ENCODE measurements at regions not wholly inside any gene's neighbourhood (a gene's known extent, or its start where the extent isn't known, plus 50 kb on each side); places are given as distances from the start of the nearest gene placed in this dataset.

DNA sequence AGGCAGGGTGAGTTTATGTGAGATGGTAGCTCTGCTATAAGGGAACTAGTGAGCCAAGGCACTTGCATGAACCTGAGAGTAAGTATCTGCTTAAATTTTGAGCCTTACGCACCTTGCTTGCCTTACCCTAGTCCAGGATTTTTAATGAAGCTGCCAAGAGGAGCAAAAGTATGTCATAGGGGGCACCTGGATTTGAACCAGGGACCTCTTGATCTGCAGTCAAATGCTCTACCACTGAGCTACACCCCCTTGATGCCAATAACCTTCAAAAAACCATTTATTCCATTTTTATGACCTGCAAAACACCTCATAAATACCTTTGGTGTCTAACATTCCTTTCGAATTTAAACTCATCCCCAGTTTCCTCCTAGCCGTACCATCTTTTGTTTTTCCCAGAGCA lies 88.3 kb upstream of the ACP3 start:
- H3K9ac ChIP-seq (ENCODE audit: low read length) = no peak overlapping the region
- CTCF ChIA-PET = interaction anchor here (1.3 kb wide), 1 partner anchor 18 kb away, joined by 3 read pairs; no protein-coding TSS in a partner anchor
- no TSS peak for BruUV-seq (replicated peaks)
- no peaks in the 10 kb centered on the region for H4K20me1 ChIP-seq (ENCODE audit: insufficient read depth)
- no peaks in the 10 kb centered on the region for H3K36me3 ChIP-seq (ENCODE audit: control insufficient read depth in 1 of 2, insufficient read depth in 2 of 2, low read length in 2 of 2)
- no peaks in the 10 kb centered on the region for H3K27me3 ChIP-seq (ENCODE audit: insufficient read depth, low read length)
- RAD21 ChIA-PET (ENCODE audit: low non-redundant PET in 1 of 2, low total read pairs in 2 of 2, uncharacterized antibody in 2 of 2, unreplicated experiment in 2 of 2) = no interaction called here
- intact Hi-C loops (cut with micrococcal nuclease) = no loop called here
- DNase-seq (ENCODE audit: low read depth, low spot score) (peak; percentile 4), ATAC-seq (peak; percentile 61)
- H3K9me2 ChIP-seq (ENCODE audit: insufficient read depth) = no peaks in the 10 kb centered on the region
- no peak overlapping the region for H3K4me2 ChIP-seq (ENCODE audit: low read length)
- no peak overlapping the region for H2AFZ ChIP-seq (ENCODE audit: low read depth, low read length, poor library complexity, severe bottlenecking)
- H3K4me3 ChIP-seq (replicated peaks in 1 of 2; ENCODE audit: low read depth in 1 of 2, low read length in 2 of 2) = no peak overlapping the region
- H3K27ac ChIP-seq (ENCODE audit: low read depth, low read length) = no peak overlapping the region
- no peaks in the 10 kb centered on the region for H3K4me1 ChIP-seq (ENCODE audit: control insufficient read depth in 1 of 2, insufficient read depth in 2 of 2, low read length in 2 of 2)
- H3K9me3 ChIP-seq (ENCODE audit: control insufficient read depth in 1 of 2, insufficient read depth in 1 of 2, low read depth in 1 of 2, low read length in 2 of 2) = no peaks in the 10 kb centered on the region
- TF ChIP-seq, protein P1, sequence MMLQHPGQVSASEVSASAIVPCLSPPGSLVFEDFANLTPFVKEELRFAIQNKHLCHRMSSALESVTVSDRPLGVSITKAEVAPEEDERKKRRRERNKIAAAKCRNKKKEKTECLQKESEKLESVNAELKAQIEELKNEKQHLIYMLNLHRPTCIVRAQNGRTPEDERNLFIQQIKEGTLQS (IDR thresholded peaks at IDR 0.05) = peak; percentile 90
- TF ChIP-seq JUND (IDR thresholded peaks at IDR 0.05) = no peak
- H3K79me2 ChIP-seq (ENCODE audit: insufficient read depth, low read length) = no peaks in the 10 kb centered on the region
- POLR2A ChIA-PET = no interaction called here

DNA sequence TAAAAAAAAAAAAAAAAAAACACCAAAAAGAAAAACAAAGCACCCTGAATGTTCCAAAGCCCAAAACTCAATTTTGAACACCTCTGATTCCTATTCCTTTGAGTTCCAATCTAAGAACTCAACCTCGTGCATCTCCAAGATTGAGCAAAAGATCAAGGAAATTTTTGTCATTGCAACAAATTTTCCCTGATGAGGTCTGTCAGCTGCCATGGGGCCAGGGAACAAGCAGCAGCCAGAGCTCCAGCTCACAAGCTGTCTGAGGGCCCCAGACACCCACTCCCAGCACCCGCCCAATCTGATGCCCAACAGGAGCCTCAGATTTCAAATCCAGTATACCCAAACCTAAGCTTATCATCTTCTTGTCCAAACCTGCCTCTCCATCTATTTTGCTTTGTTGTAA lies 87.6 kb upstream of the ACP3 start:
- Histone ChIP-seq H2AFZ (ENCODE audit: low read depth, low read length, poor library complexity, severe bottlenecking) (no peak overlapping the region), H3K9ac (ENCODE audit: low read length) (no peak overlapping the region), H3K4me3 (replicated peaks in 1 of 2; ENCODE audit: low read depth in 1 of 2, low read length in 2 of 2) (no peak overlapping the region), H3K4me2 (ENCODE audit: low read length) (no peak overlapping the region), H3K79me2 (ENCODE audit: insufficient read depth, low read length) (no peaks in the 10 kb centered on the region), H3K27ac (ENCODE audit: low read depth, low read length) (no peak overlapping the region), H3K9me2 (ENCODE audit: insufficient read depth) (no peaks in the 10 kb centered on the region), H3K36me3 (ENCODE audit: control insufficient read depth in 1 of 2, insufficient read depth in 2 of 2, low read length in 2 of 2) (no peaks in the 10 kb centered on the region), H3K27me3 (ENCODE audit: insufficient read depth, low read length) (no peaks in the 10 kb centered on the region), H3K4me1 (ENCODE audit: control insufficient read depth in 1 of 2, insufficient read depth in 2 of 2, low read length in 2 of 2) (no peaks in the 10 kb centered on the region), H3K9me3 (ENCODE audit: control insufficient read depth in 1 of 2, insufficient read depth in 1 of 2, low read depth in 1 of 2, low read length in 2 of 2) (no peaks in the 10 kb centered on the region), H4K20me1 (ENCODE audit: insufficient read depth) (no peaks in the 10 kb centered on the region)
- intact Hi-C loops (cut with micrococcal nuclease) = loop anchor here (10.0 kb wide), 1 partner anchor 55 kb away; no protein-coding TSS in a partner anchor
- ChIA-PET CTCF (interaction anchor here (1.3 kb wide), 1 partner anchor 19 kb away, joined by 3 read pairs; no protein-coding TSS in a partner anchor), RAD21 (ENCODE audit: low non-redundant PET in 1 of 2, low total read pairs in 2 of 2, uncharacterized antibody in 2 of 2, unreplicated experiment in 2 of 2) (no interaction called here), POLR2A (no interaction called here)
- TF ChIP-seq, protein P2, sequence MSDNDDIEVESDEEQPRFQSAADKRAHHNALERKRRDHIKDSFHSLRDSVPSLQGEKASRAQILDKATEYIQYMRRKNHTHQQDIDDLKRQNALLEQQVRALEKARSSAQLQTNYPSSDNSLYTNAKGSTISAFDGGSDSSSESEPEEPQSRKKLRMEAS (IDR thresholded peaks at IDR 0.05) = no peak
- no peak for TF ChIP-seq FOSL1 (IDR thresholded peaks at IDR 0.05; ENCODE audit: low read depth)
- no peak for TF ChIP-seq EGR1 (IDR thresholded peaks at IDR 0.05; ENCODE audit: low read depth)
- no peak for TF ChIP-seq SRF (IDR thresholded peaks at IDR 0.05; ENCODE audit: low read depth)
- no peak for DNase-seq (ENCODE audit: low read depth, low spot score)
- no TSS peak for BruUV-seq (replicated peaks)
- ATAC-seq = no peak

Measured in HCT116 (cell line).